ENCODE measurements at regions not wholly inside any gene's neighbourhood (a gene's known extent, or its start where the extent isn't known, plus 50 kb on each side); places are given as distances from the start of the nearest gene placed in this dataset.

GRCh38 chrX:109845996-109846395, 112.9 kb upstream of the ACSL4 start:
- intact Hi-C loops (cut with DNase I; ENCODE audit: low total_unique reads) (loop anchor here (2.0 kb wide), 1 partner anchor 113 kb away; the partner anchor contains the start of gene ACSL4), in situ Hi-C loops (cut with MboI; ENCODE audit: low sequenced_read_pairs in 4 of 4) (no loop called here)
- no peaks in the 10 kb centered on the region for H3K9me3 ChIP-seq
- H3K36me3 ChIP-seq: no peaks in the 10 kb centered on the region
- no peak for DNase-seq
- TF ChIP-seq, protein P1, sequence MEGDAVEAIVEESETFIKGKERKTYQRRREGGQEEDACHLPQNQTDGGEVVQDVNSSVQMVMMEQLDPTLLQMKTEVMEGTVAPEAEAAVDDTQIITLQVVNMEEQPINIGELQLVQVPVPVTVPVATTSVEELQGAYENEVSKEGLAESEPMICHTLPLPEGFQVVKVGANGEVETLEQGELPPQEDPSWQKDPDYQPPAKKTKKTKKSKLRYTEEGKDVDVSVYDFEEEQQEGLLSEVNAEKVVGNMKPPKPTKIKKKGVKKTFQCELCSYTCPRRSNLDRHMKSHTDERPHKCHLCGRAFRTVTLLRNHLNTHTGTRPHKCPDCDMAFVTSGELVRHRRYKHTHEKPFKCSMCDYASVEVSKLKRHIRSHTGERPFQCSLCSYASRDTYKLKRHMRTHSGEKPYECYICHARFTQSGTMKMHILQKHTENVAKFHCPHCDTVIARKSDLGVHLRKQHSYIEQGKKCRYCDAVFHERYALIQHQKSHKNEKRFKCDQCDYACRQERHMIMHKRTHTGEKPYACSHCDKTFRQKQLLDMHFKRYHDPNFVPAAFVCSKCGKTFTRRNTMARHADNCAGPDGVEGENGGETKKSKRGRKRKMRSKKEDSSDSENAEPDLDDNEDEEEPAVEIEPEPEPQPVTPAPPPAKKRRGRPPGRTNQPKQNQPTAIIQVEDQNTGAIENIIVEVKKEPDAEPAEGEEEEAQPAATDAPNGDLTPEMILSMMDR (IDR thresholded peaks at IDR 0.05 in 4 of 5, conservative IDR thresholded peaks at IDR 0.05 in 1 of 5): no peak
- no peak for TF ChIP-seq POLR2A (IDR thresholded peaks at IDR 0.05)
- H3K4me1 ChIP-seq: no peaks in the 10 kb centered on the region
- no peak overlapping the region for H3K27ac ChIP-seq
- H3K4me3 ChIP-seq: no peak overlapping the region
- no peak for ATAC-seq
- no peaks in the 10 kb centered on the region for H3K27me3 ChIP-seq

- in situ Hi-C loops (cut with MboI; ENCODE audit: low sequenced_read_pairs in 4 of 4): no loop called here
- H3K27me3 ChIP-seq: no peaks in the 10 kb centered on the region
- H3K9me3 ChIP-seq: no peaks in the 10 kb centered on the region
- DNase-seq (peak in 1 of 2 donors; percentile 24), ATAC-seq (peak; percentile 36 to 62)
- no peak for TF ChIP-seq POLR2A (IDR thresholded peaks at IDR 0.05)
- TF ChIP-seq, protein P1 (IDR thresholded peaks at IDR 0.05 in 4 of 5, conservative IDR thresholded peaks at IDR 0.05 in 1 of 5): no peak
- H3K4me1 ChIP-seq: no peaks in the 10 kb centered on the region
- H3K27ac ChIP-seq: no peak overlapping the region
- H3K4me3 ChIP-seq: no peak overlapping the region
- intact Hi-C loops (cut with DNase I; ENCODE audit: low total_unique reads): loop anchor here (2.0 kb wide), 1 partner anchor 115 kb away; the partner anchor contains the start of gene ACSL4
- no peaks in the 10 kb centered on the region for H3K36me3 ChIP-seq
Measured at GRCh38 chrX:109847257-109848187, 114.5 kb upstream of the ACSL4 start.

GRCh38 chrX:109848461-109849050, 115.5 kb upstream of the ACSL4 start:
- Histone ChIP-seq H3K9me3 (no peaks in the 10 kb centered on the region), H3K27me3 (no peaks in the 10 kb centered on the region), H3K27ac (no peak overlapping the region), H3K4me3 (no peak overlapping the region), H3K36me3 (no peaks in the 10 kb centered on the region), H3K4me1 (no peaks in the 10 kb centered on the region)
- ATAC-seq: no peak
- TF ChIP-seq, protein P1 (IDR thresholded peaks at IDR 0.05 in 4 of 5, conservative IDR thresholded peaks at IDR 0.05 in 1 of 5): no peak
- TF ChIP-seq POLR2A (IDR thresholded peaks at IDR 0.05): no peak
- intact Hi-C loops (cut with DNase I; ENCODE audit: low total_unique reads) (no loop called here), in situ Hi-C loops (cut with MboI; ENCODE audit: low sequenced_read_pairs in 4 of 4) (no loop called here)
- no peak for DNase-seq

DNA sequence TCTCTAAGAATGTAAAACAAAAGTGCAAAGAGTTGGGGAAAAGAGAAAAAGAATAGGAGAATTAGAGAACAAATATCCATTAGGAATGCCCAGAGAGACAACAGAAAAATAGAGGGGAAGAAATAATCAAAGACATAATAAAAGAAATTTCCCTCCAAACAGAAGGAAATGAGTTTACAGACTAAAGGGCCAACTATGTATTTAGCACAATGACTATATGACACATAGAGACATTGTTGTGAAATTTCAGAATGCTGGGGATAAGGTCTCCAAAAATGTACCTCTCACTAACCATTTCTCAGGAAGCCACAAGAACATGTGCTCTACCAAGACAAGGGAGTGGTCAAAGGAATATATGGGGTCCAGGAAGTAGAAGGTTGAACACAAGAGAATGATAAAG, 121.0 kb upstream of the ACSL4 start:
- H3K9me3 ChIP-seq: no peaks in the 10 kb centered on the region
- H3K4me1 ChIP-seq: no peaks in the 10 kb centered on the region
- ATAC-seq: no peak
- DNase-seq: no peak
- H3K36me3 ChIP-seq: no peaks in the 10 kb centered on the region
- no peaks in the 10 kb centered on the region for H3K27me3 ChIP-seq
- in situ Hi-C loops (cut with MboI; ENCODE audit: low sequenced_read_pairs in 4 of 4): loop anchor here in 3 of 4 donors (10.0 kb wide), 1 partner anchor 139 kb away; no protein-coding TSS in a partner anchor
- intact Hi-C loops (cut with DNase I; ENCODE audit: low total_unique reads): loop anchor here (2.0 kb wide), 1 partner anchor 141 kb away; no protein-coding TSS in a partner anchor
- no peak overlapping the region for H3K4me3 ChIP-seq
- H3K27ac ChIP-seq: no peak overlapping the region
- TF ChIP-seq, protein P1 (IDR thresholded peaks at IDR 0.05 in 4 of 5, conservative IDR thresholded peaks at IDR 0.05 in 1 of 5): no peak
- no peak for TF ChIP-seq POLR2A (IDR thresholded peaks at IDR 0.05)
